ENCODE measurements at regions not wholly inside any gene's neighbourhood (a gene's known extent, or its start where the extent isn't known, plus 50 kb on each side); places are given as distances from the start of the nearest gene placed in this dataset.

- Histone ChIP-seq H2AFZ (replicated peaks) (no peak overlapping the region), H3K9me3 (ENCODE audit: low read depth) (no peaks in the 10 kb centered on the region), H4K20me1 (ENCODE audit: low read depth) (no peaks in the 10 kb centered on the region), H3K4me1 (no peaks in the 10 kb centered on the region), H3K36me3 (no peaks in the 10 kb centered on the region), H3K27me3 (no peaks in the 10 kb centered on the region), H3K79me2 (ENCODE audit: low read depth) (no peaks in the 10 kb centered on the region), H3K27ac (no peak overlapping the region), H3K4me2 (no peak overlapping the region), H3K9ac (no peak overlapping the region), H3K4me3 (no peak overlapping the region), H3F3A (ENCODE audit: low read depth) (no peaks in the 10 kb centered on the region)
- no peaks in the 10 kb centered on the region for H3K4me1 Mint-ChIP-seq
- no peaks in the 10 kb centered on the region for H3K27me3 Mint-ChIP-seq (ENCODE audit: insufficient read depth, low read depth)
- no peaks in the 10 kb centered on the region for H3K9me3 Mint-ChIP-seq
- H3K36me3 Mint-ChIP-seq = no peaks in the 10 kb centered on the region
- TF ChIP-seq EZH2 (IDR thresholded peaks at IDR 0.05) = no peak
- TF ChIP-seq, protein P1, sequence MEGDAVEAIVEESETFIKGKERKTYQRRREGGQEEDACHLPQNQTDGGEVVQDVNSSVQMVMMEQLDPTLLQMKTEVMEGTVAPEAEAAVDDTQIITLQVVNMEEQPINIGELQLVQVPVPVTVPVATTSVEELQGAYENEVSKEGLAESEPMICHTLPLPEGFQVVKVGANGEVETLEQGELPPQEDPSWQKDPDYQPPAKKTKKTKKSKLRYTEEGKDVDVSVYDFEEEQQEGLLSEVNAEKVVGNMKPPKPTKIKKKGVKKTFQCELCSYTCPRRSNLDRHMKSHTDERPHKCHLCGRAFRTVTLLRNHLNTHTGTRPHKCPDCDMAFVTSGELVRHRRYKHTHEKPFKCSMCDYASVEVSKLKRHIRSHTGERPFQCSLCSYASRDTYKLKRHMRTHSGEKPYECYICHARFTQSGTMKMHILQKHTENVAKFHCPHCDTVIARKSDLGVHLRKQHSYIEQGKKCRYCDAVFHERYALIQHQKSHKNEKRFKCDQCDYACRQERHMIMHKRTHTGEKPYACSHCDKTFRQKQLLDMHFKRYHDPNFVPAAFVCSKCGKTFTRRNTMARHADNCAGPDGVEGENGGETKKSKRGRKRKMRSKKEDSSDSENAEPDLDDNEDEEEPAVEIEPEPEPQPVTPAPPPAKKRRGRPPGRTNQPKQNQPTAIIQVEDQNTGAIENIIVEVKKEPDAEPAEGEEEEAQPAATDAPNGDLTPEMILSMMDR (IDR thresholded peaks at IDR 0.05) = no peak
- TF ChIP-seq EZH2phosphoT487 (IDR thresholded peaks at IDR 0.05) = no peak
- no peak overlapping the region for H3K27ac Mint-ChIP-seq
- DNase-seq (ENCODE audit: low spot score) = no peak
- H3K4me3 Mint-ChIP-seq = no peak overlapping the region
Measured at GRCh38 chr5:118371973-118372831, 616.1 kb downstream of the DTWD2 start.

- no peak overlapping the region for H3K27ac Mint-ChIP-seq
- H3F3A ChIP-seq (ENCODE audit: low read depth) = no peaks in the 10 kb centered on the region
- no peaks in the 10 kb centered on the region for H3K36me3 Mint-ChIP-seq
- no peaks in the 10 kb centered on the region for H3K27me3 ChIP-seq
- no peaks in the 10 kb centered on the region for H3K79me2 ChIP-seq (ENCODE audit: low read depth)
- H3K36me3 ChIP-seq = no peaks in the 10 kb centered on the region
- TF ChIP-seq, protein P1 (IDR thresholded peaks at IDR 0.05) = no peak
- TF ChIP-seq EZH2 (IDR thresholded peaks at IDR 0.05) = no peak
- no peak for TF ChIP-seq EZH2phosphoT487 (IDR thresholded peaks at IDR 0.05)
- no peaks in the 10 kb centered on the region for H3K4me1 ChIP-seq
- H3K4me3 Mint-ChIP-seq = no peak overlapping the region
- H3K27me3 Mint-ChIP-seq (ENCODE audit: insufficient read depth, low read depth) = no peaks in the 10 kb centered on the region
- H3K9ac ChIP-seq = no peak overlapping the region
- H4K20me1 ChIP-seq (ENCODE audit: low read depth) = no peaks in the 10 kb centered on the region
- no peak overlapping the region for H2AFZ ChIP-seq (replicated peaks)
- no peaks in the 10 kb centered on the region for H3K9me3 ChIP-seq (ENCODE audit: low read depth)
- no peak overlapping the region for H3K27ac ChIP-seq
- H3K4me2 ChIP-seq = no peak overlapping the region
- H3K4me1 Mint-ChIP-seq = no peaks in the 10 kb centered on the region
- H3K9me3 Mint-ChIP-seq = no peaks in the 10 kb centered on the region
- no peak overlapping the region for H3K4me3 ChIP-seq
- DNase-seq (ENCODE audit: low spot score) = no peak
Measured at GRCh38 chr5:118366429-118366828, 621.9 kb downstream of the DTWD2 start.

DNA sequence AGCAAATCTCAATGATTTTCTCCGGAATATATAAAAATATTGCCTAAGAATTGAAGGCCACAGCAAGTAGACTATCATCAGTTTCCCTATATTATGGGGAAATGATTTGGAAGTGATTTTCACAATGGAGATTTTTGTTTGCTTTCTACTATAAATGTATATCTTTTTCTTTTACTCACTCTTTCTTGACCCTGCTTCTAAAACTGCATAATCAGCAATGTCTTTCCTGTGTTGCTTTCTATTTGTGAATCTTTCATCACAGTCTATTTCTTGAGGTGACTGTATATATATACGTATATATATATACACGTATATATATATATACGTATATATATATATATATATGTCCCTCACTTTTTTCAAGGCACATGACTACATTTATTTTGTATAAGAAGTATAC, 622.6 kb downstream of the DTWD2 start:
- H3K36me3 ChIP-seq = no peaks in the 10 kb centered on the region
- H4K20me1 ChIP-seq (ENCODE audit: low read depth) = no peaks in the 10 kb centered on the region
- H3K27me3 ChIP-seq = no peaks in the 10 kb centered on the region
- Mint-ChIP-seq H3K4me1 (no peaks in the 10 kb centered on the region), H3K4me3 (no peak overlapping the region), H3K27me3 (ENCODE audit: insufficient read depth, low read depth) (no peaks in the 10 kb centered on the region), H3K36me3 (no peaks in the 10 kb centered on the region), H3K9me3 (no peaks in the 10 kb centered on the region), H3K27ac (no peak overlapping the region)
- H3K4me2 ChIP-seq = no peak overlapping the region
- TF ChIP-seq EZH2phosphoT487 (IDR thresholded peaks at IDR 0.05) (no peak), EZH2 (IDR thresholded peaks at IDR 0.05) (no peak)
- TF ChIP-seq, protein P1 (IDR thresholded peaks at IDR 0.05) = no peak
- no peak overlapping the region for H2AFZ ChIP-seq (replicated peaks)
- H3K4me3 ChIP-seq = no peak overlapping the region
- H3K9me3 ChIP-seq (ENCODE audit: low read depth) = no peaks in the 10 kb centered on the region
- no peak overlapping the region for H3K9ac ChIP-seq
- DNase-seq (ENCODE audit: low spot score) = no peak
- no peaks in the 10 kb centered on the region for H3F3A ChIP-seq (ENCODE audit: low read depth)
- no peak overlapping the region for H3K27ac ChIP-seq
- H3K79me2 ChIP-seq (ENCODE audit: low read depth) = no peaks in the 10 kb centered on the region
- no peaks in the 10 kb centered on the region for H3K4me1 ChIP-seq

Measured in neural progenitor cell (in vitro differentiated cells).